ENCODE measurements at regions not wholly inside any gene's neighbourhood (a gene's known extent, or its start where the extent isn't known, plus 50 kb on each side); places are given as distances from the start of the nearest gene placed in this dataset.
A peak's percentile ranks its signal among the peaks of the same experiment; 100 is the strongest.

DNA sequence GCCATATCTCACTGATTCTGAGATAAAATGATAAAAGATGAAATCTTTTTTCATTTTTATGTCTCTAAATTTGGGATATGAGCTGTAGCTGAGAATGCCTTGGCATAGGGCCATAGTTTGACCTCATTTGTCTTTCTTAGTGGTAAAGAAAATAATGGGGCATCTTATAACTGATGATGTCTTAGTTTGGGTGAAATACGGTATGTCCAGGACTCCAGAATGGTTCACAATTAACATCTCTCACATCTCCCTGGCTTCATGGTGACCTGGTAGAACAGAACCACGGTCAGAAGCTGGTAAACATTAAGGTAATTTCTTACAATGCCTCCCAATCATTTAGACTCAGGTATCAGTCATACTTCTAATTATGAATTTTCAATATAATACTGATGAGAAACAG lies 250.8 kb downstream of the MAT2B start:
- no peak for DNase-seq (ENCODE audit: low read depth)
- H3K4me3 ChIP-seq (ENCODE audit: low read depth, low read length), result no peak overlapping the region
- TF ChIP-seq, protein P1, sequence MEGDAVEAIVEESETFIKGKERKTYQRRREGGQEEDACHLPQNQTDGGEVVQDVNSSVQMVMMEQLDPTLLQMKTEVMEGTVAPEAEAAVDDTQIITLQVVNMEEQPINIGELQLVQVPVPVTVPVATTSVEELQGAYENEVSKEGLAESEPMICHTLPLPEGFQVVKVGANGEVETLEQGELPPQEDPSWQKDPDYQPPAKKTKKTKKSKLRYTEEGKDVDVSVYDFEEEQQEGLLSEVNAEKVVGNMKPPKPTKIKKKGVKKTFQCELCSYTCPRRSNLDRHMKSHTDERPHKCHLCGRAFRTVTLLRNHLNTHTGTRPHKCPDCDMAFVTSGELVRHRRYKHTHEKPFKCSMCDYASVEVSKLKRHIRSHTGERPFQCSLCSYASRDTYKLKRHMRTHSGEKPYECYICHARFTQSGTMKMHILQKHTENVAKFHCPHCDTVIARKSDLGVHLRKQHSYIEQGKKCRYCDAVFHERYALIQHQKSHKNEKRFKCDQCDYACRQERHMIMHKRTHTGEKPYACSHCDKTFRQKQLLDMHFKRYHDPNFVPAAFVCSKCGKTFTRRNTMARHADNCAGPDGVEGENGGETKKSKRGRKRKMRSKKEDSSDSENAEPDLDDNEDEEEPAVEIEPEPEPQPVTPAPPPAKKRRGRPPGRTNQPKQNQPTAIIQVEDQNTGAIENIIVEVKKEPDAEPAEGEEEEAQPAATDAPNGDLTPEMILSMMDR (IDR thresholded peaks at IDR 0.05; ENCODE audit: low read depth, low read length, missing control alignments), result no peak
- in situ Hi-C loops (cut with HindIII; ENCODE audit: low sequenced_read_pairs), result no loop called here

DNA sequence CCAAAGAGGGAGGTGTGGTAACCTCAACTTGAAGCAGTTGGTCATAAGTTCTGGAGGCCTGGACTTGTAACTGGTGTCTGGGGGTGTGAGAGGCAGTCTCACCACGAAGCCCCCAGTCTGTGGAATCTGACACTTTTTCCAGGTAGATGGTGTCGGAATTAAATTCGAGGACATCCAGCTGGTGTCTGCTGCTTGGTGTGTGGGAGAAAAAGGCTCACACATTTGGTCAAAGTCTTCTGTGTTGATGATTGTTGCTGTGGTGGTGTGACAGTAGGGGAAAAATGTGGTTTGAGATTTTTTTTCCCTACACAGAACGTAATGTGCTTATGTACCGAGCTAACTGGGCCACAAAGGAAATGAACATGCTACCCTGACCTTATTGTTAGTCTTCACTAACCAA lies 251.9 kb downstream of the MAT2B start:
- no peak for DNase-seq (ENCODE audit: low read depth)
- in situ Hi-C loops (cut with HindIII; ENCODE audit: low sequenced_read_pairs), result no loop called here

DNA sequence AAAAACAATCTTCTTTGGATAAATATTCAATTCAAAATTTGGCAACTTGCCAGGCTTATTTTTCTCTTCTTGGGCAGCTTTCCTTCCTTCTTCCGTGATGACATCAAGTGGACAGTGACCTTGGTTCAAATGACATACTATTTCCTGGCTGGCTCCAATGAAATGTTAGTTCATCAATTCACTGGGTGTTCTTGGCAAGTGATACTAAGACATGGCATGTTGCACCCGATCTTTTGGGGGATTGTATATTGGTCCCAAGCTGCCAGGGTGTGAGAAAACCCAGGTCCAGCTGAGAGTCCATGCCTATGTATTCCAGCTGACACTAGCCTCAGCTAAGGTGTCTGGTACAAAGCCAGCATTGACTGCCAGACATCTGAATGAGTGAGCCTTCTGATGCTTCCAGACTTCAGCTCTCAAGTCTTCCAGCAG lies 252.9 kb downstream of the MAT2B start:
- no peak overlapping the region for H3K4me3 ChIP-seq (ENCODE audit: low read depth, low read length)
- TF ChIP-seq, protein P1 (IDR thresholded peaks at IDR 0.05; ENCODE audit: low read depth, low read length, missing control alignments), result no peak
- in situ Hi-C loops (cut with HindIII; ENCODE audit: low sequenced_read_pairs), result no loop called here
- no peak for DNase-seq (ENCODE audit: low read depth)

More for the DNA sequence above, 251.9 kb downstream of the MAT2B start:
- no peak overlapping the region for H3K4me3 ChIP-seq (ENCODE audit: low read depth, low read length)
- TF ChIP-seq, protein P1 (IDR thresholded peaks at IDR 0.05; ENCODE audit: low read depth, low read length, missing control alignments), result no peak

DNA sequence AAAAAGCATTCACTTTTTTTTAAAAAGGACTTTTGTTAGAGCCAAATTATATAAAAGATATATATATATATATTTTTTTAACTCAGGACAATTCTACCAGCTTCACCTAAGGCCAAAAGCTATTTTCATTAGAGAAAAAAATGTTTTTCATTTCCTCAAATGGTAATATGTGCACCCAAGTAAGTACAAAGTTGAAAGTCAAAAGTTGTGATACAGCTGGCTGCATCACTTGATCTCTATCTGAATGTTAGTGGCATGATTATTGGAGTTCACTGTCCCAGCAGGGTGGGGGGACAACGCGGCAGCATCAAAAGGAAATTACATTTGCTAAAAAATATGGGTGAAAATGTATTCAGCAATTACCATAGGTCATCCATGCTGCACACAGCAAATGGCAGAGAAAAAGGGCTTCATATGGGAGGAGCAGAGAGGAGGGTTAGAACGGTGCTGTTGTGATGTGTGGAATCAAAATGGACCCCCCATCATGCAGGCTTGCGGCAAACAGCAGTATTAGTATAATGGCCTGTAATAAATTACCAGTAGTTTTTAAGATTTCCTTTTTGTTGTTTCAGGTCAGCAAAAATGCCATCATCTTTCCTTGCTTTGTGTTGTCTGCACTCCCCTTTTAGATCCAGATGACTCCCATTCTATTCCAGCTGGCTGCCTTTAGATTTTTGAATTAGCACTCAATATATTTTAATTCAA lies 253.7 kb downstream of the MAT2B start:
- in situ Hi-C loops (cut with HindIII; ENCODE audit: low sequenced_read_pairs), result no loop called here
- H3K4me3 ChIP-seq (ENCODE audit: low read depth, low read length), result no peak overlapping the region
- TF ChIP-seq, protein P1 (IDR thresholded peaks at IDR 0.05; ENCODE audit: low read depth, low read length, missing control alignments), result no peak
- no peak for DNase-seq (ENCODE audit: low read depth)

DNA sequence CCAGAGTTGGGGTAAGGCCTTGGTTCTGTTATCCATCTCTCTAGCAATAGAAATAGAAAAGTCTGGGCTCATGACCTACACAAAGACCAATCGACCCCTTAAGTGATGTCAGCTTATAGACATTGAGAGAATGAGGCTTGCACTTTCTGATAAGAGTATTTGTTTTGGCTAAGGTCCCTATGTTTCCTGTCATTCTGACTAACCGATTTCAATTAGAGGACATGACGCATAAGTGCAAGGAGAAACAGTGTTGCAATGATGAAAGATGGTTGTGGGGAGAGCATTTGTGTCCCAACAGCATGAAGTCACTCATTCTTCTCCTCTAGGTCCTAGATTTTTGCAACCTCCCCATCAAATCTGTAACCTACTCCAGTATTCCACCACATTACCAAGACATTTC lies 255.1 kb downstream of the MAT2B start:
- H3K4me3 ChIP-seq (ENCODE audit: low read depth, low read length), result no peak overlapping the region
- DNase-seq (ENCODE audit: low read depth), result peak; percentile 71
- in situ Hi-C loops (cut with HindIII; ENCODE audit: low sequenced_read_pairs), result no loop called here
- TF ChIP-seq, protein P1 (IDR thresholded peaks at IDR 0.05; ENCODE audit: low read depth, low read length, missing control alignments), result no peak

DNA sequence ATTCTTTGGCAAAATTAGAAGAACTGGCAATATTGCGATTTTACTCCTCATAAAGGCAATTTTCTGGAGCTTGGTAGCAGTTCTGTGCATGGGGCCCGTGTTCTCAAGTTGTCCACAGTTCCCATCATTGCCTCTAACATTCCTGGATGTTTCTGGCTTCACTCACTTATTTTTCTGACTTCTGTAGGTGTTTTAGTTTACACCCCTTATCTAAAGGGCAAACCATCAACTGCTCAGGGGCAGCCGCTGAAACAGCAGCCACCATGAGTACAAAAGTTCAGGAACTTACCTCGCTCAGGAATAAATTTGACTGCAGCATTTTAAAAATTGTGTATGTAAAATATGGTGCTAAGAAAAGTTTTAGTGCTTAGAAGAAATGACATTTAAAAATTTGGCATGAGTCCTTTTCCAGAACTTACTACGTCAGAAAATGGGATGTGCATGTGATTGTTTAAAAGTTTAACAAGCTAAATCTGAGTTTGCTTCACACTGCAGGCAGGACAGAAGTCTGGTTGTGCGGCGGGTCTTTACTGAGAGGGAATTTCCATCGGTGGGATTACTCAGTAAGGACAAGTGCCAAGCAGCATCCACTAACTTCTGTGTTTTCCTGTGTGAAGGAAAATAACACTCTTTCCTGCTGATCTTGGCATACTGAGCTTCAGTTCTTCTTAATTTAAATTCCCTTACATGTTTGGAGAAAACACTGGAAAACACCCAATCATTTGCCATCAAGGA lies 261.7 kb downstream of the MAT2B start:
- TF ChIP-seq, protein P1 (IDR thresholded peaks at IDR 0.05; ENCODE audit: low read depth, low read length, missing control alignments), result no peak
- in situ Hi-C loops (cut with HindIII; ENCODE audit: low sequenced_read_pairs), result no loop called here
- DNase-seq (ENCODE audit: low read depth), result no peak
- H3K4me3 ChIP-seq (ENCODE audit: low read depth, low read length), result no peak overlapping the region

All from astrocyte of the cerebellum (primary cell).